Glomerular visceral epithelial cell (primary cell): ENCODE measurements at regions not wholly inside any gene's neighbourhood (a gene's known extent, or its start where the extent isn't known, plus 50 kb on each side); places are given as distances from the start of the nearest gene placed in this dataset.

Source experiments
- DNase-seq: peaks from one replicate; pipeline ENCODE4 v3.0.0-alpha.2; 2016; ENCODE audit errors: extremely low spot score

- DNase-seq: no peak
These were observed 429.6 kb downstream of the ADRA2A start for GRCh38 chr10:111506266-111507034.

- no peak for DNase-seq
These were observed 434.9 kb downstream of the ADRA2A start for GRCh38 chr10:111511751-111512150.

GRCh38 chr10:111515264-111515663 is 438.4 kb downstream of the ADRA2A start:
- no peak for DNase-seq

- no peak for DNase-seq
These were observed 438.9 kb downstream of the ADRA2A start for GRCh38 chr10:111515706-111516105.

GRCh38 chr10:111516144-111516543 is 439.3 kb downstream of the ADRA2A start:
- no peak for DNase-seq

- DNase-seq: no peak
These were observed 445.3 kb downstream of the ADRA2A start for GRCh38 chr10:111522141-111522540.

GRCh38 chr10:111522551-111522950 is 445.7 kb downstream of the ADRA2A start:
- no peak for DNase-seq

GRCh38 chr10:111523016-111523415 is 446.2 kb downstream of the ADRA2A start:
- no peak for DNase-seq

GRCh38 chr10:111524134-111524533 is 447.3 kb downstream of the ADRA2A start:
- no peak for DNase-seq

- DNase-seq: no peak
These were observed 448.9 kb downstream of the ADRA2A start for GRCh38 chr10:111525696-111526095.

GRCh38 chr10:111531690-111532089 is 454.9 kb downstream of the ADRA2A start:
- no peak for DNase-seq

- no peak for DNase-seq
These were observed 455.3 kb downstream of the ADRA2A start for GRCh38 chr10:111532139-111532538.

GRCh38 chr10:111539246-111539645 is 462.4 kb downstream of the ADRA2A start:
- DNase-seq: no peak

GRCh38 chr10:111543854-111544253 is 467.0 kb downstream of the ADRA2A start:
- no peak for DNase-seq

- DNase-seq: no peak
These were observed 469.2 kb downstream of the ADRA2A start for GRCh38 chr10:111545861-111546605.

GRCh38 chr10:111548084-111548726 is 471.4 kb downstream of the ADRA2A start:
- no peak for DNase-seq

GRCh38 chr10:111551001-111551400 is 474.2 kb downstream of the ADRA2A start:
- DNase-seq: no peak

GRCh38 chr10:111556666-111557065 is 479.8 kb downstream of the ADRA2A start:
- DNase-seq: no peak

- no peak for DNase-seq
These were observed 481.4 kb downstream of the ADRA2A start for GRCh38 chr10:111558211-111558610.

GRCh38 chr10:111560027-111560426 is 483.2 kb downstream of the ADRA2A start:
- no peak for DNase-seq

- no peak for DNase-seq
These were observed 484.3 kb downstream of the ADRA2A start for GRCh38 chr10:111561124-111561523.

- DNase-seq: no peak
These were observed 488.7 kb downstream of the ADRA2A start for GRCh38 chr10:111565542-111565941.

GRCh38 chr10:111578076-111578475 is 501.2 kb downstream of the ADRA2A start:
- DNase-seq: no peak
